EH (cell line): ENCODE measurements at regions not wholly inside any gene's neighbourhood (a gene's known extent, or its start where the extent isn't known, plus 50 kb on each side); places are given as distances from the start of the nearest gene placed in this dataset.
"Not testable (repeated sequence)": the region's sequence is repeated elsewhere in the genome, so short reads cannot be mapped to it uniquely, and the experiment has no call there.

ENCODE experiments used
- DNase-seq: peaks from one replicate; pipeline ENCODE4 v3.0.0-alpha.2; 2015; ENCODE audit warnings: low read depth

DNA sequence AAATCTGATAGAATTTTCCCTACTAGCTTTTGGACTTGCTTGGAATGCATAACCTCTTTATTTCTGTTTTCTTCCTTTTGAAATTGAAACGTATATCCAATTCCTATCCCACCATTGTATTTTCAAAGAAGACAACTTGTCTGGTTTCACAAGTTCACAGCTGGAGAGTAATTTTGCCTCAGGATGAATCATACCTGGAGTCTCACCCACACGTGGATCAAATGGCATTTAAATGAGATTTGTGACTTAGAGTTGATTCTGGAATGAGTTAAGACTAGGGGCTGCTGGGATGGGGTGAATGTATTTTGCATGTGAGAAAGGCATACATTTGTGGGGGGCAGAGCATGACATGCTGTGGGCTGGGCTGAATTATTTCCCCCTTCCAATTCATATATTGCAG is 516.5 kb upstream of the MGAT4C start:
- DNase-seq = no peak

- DNase-seq = no peak
Measured at GRCh38 chr12:86770871-86771270, 514.7 kb upstream of the MGAT4C start.

DNA sequence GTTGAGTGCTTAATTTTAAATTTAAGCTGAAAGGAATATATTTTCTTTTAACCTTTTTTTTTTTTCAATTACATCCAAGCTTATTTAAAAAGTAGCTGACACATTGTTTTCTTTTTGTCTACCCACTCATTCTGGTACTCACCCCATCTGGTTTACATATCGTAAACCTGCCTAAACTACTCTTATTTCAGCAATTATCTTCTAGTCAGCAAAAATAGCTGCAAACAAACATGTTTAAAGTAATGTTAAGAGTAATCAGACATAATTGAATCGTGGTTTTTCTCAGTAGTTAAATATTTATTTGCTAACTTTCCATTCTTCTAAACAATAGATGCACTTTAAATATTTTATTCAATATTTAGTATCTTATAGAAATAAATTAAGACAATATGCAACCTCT is 492.7 kb upstream of the MGAT4C start:
- no peak for DNase-seq

- no peak for DNase-seq
Measured at GRCh38 chr12:86744547-86745212, 488.5 kb upstream of the MGAT4C start.

DNA sequence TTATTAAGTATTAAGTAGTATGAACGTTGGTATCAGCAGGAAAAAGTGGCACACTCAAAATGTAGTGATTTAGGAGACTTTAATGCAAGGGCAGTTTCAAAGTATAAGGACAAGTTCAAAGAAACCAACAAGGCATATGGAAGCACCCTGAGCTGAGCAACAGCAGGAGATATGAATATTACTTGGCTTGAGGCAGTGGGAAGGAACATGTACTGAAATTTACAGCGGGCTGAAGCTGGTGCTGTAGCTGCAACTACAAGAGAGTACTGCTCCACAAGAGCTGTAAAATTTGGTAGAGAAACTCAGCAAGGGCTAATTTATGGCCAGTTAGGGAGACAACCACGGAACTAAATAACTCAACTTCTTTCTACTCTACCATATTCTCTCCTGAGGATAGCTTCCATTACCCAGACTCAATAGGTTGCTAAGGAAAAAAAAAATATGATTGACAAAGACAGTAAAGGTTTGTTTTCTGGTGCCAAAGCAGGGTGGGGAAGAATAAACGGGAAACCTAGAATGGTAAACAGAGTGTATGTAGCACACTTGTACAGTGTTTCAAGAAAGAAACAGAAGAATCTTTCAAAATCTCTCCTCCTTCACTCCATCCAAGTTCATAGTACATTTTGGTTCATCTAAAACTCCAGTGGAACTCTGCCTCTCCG is 487.8 kb upstream of the MGAT4C start:
- DNase-seq = no peak

DNA sequence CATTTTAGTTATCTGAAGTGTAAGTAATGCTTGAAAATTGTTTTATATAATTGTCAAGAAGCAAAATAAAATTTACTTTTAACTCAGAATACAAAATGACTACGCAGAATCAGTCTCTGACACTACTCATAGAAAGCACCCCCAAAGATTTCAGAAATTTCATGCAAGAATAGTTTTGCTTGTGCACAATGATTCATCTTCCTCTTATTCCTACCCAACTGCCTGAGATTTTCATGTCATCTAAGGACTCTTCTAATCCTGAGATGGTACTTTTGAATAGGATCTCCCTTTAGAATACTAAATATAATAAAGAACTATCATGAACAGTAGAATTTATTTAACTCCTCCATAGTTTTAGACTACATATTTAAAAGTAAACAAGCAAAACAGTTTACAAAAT is 485.3 kb upstream of the MGAT4C start:
- no peak for DNase-seq

DNA sequence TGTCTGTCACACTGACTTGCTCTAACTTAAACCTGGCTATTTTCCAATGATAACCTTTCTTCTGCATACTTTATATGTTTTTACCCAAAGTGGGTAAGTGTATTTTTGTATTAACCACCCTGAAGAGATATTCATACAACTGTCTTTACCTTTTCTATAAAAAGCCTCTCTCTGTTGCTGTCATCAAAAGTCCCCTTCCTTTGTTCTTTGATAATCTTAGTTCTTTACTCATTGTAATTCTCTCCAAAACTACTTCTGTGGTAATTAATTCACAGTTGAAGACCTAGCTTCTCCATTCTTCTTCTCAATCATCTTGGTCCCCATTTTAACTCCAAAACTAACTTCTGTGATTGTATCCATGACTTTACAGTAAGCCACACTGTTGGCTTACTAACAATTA is 479.7 kb upstream of the MGAT4C start:
- no peak for DNase-seq

GRCh38 chr12:86735072-86735471 is 478.9 kb upstream of the MGAT4C start:
- no peak for DNase-seq

- DNase-seq = no peak
Measured at GRCh38 chr12:86730233-86730632, 474.0 kb upstream of the MGAT4C start.

DNA sequence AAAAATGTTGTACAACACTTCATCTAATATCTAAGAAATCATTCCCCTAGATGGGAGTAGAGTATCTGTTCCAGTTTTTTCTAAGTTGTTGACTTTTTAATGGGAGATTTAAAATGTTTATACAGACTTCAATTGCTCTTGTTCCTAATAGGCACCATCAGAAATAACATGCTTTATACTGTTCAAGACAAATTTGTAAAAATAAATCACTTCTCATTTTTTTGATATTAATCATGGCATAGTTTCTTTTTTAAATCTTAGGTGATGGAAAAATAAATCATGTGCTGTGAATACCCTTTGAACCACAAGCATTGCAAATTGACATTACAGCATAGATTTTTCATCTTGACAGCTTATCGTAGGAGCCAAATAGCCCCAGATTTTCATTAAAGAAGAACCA is 473.5 kb upstream of the MGAT4C start:
- no peak for DNase-seq

GRCh38 chr12:86727160-86727559 is 471.0 kb upstream of the MGAT4C start:
- peak; percentile 62 for DNase-seq

DNA sequence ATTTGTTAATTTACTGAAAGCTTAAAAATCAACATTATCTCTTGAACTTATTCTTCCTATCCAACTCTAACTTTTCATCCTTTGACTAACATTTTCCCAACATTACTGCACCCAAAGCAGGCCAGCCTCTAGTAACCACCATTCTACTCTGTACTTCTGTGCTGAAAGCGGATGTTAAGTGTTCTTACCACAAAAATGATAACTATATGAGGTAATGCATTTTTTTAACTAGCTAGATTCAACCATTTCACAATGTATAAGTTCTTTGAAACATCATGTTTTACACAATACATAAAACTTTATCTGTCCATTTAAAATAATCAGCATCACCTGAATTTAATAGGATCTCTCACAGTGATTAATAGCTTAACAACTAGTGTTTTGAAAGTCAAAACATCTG is 468.5 kb upstream of the MGAT4C start:
- DNase-seq = peak; percentile 76

DNA sequence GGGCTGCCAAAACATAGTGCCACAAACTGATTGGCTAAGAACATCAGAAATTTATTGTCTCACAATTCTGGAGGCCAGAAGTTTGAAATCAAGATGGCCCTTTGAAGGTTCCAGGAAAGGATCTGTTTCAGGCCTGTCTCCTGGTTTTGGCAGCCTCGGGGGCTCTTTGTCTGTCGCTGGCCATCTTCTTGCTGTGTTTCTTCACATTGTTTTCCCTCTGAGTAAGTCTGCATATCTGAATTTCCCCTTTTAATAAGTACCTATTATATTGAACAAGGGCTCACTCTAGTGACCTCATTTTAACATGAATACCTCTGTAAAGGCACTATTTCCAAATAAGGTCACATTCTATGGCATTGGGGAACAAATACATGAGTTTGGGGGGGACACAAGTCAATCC is 467.1 kb upstream of the MGAT4C start:
- no peak for DNase-seq

GRCh38 chr12:86721713-86722397 is 465.7 kb upstream of the MGAT4C start:
- no peak for DNase-seq

- peak; percentile 57 for DNase-seq
Measured at GRCh38 chr12:86719381-86719780, 463.2 kb upstream of the MGAT4C start.

DNA sequence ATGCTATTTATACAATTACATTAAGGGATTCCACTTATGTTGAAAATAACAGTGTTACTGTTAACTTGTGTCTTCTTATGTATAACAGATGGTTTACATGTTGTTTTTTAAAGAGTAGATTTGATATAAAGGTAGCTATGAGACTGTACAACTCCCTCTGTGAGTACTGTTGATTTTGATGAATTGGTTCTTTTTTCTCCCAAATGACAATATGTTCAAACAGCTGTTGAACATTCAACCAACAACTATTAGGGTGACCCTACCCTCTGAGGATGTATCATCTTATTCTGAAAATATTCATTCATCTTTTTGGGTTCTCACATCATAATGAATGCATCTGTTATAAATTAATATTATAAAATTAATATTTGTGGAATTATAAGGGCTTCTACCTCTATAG is 456.9 kb upstream of the MGAT4C start:
- no peak for DNase-seq

GRCh38 chr12:86712425-86712843 is 456.2 kb upstream of the MGAT4C start:
- DNase-seq = peak; percentile 98

DNA sequence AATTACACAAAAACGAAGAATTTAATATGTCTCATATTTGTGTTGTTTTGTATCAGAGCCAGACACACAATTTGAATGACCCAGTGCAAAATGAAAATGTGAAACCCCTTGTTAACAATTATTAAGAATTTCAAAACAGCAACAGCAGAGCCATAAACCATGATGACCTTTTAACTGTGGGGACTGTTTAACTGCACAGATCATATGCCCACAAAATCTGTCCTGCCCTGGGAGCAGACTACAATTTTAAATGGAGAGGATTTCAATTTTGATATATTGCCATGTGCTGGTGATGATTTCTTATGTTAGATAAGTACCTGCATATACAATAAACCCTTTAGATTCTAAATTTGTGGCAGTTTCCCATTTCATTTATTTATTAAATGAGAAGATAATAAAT is 455.5 kb upstream of the MGAT4C start:
- no peak for DNase-seq

DNA sequence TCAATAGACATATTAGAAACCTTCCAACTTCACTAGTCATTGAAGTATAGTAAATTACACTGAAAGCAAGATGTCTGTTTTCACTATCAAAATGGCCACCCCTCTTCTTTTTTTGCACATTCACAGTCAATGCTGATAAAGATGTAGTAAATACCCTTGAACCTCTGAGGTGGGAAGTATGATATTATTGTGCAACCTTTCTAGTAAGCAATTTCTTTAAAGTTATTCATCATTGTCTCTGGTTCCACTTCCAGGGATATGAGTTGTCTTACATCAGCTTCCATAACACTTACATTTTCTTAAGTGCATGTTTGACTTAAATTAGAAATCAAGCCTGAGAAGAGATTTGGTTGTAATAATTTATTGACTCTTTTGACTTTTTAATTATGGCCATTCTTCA is 453.9 kb upstream of the MGAT4C start:
- DNase-seq = peak; percentile 34

DNA sequence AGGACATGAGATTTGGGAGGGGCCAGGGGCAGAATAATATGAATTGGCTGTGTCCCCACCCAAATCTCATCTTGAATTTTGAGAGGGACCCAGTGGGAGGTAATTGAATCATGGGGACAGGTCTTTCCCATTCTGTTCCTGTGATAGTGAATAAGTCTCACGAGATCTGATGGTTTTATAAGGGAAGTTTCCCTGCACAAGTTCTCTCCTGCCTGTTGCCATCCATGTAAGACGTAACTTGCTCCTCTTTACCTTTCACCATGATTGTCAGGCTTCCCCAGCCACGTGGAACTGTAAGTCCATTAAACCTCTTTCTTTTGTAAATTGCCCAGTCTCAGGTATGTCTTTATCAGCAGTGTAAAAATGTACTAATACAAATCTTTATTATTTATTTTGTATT is 452.8 kb upstream of the MGAT4C start:
- not testable (repeated sequence) for DNase-seq

GRCh38 chr12:86698641-86698980 is 442.4 kb upstream of the MGAT4C start:
- peak; percentile 27 for DNase-seq

DNA sequence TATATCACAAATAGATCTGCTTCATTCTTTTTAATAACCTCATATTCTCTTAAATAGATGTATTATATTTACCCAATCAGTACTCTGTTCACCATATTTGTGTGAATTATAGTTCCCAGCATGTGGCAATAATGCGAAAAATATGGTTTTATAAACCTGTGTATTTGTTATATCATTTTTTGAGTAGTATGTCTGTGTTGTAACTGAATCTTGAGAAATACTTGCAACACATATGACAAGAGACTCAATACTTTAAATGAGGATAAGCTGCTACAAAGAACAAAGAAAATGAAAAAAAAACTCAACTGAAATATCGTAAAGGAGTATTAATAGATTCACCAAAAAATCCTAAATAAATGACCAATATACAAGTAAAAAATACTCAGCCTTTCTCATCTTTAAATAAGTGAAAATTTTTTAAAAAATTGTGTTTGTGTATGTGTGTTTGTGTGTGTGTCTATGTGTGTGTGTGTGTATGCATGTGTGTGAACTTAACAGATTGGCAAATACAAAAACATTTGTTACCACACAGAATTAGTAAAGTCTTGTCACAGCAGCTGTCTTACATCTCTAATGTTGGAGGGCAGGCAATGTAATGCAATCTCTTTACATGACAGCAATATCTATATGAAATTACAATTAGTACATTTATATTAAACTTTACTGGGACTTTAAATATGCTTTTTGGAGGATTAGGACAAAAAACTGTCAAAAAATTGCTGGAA is 441.9 kb upstream of the MGAT4C start:
- no peak for DNase-seq
